Lung (tissue), 11 donors: ENCODE measurements at regions not wholly inside any gene's neighbourhood (a gene's known extent, or its start where the extent isn't known, plus 50 kb on each side); places are given as distances from the start of the nearest gene placed in this dataset.
"Not testable (repeated sequence)": the region's sequence is repeated elsewhere in the genome, so short reads cannot be mapped to it uniquely, and the experiment has no call there.

Experiments used
- ATAC-seq: fragments of 200-7000 bp; cut with Tn5 transposase; one replicate; pipeline ENCODE4 v1.9.1; 2020; ENCODE audit warnings: moderate number of reproducible peaks; ENCODE audit not compliant: insufficient read depth, low FRiP score
- DNase-seq, 3 donors: peaks; one replicate each; pipeline ENCODE4 v3.0.0-alpha.2; 2013 to 2017
- H3K27ac ChIP-seq, 2 donors: one replicate each; pipeline ENCODE4 v1.5.1; 2013; ENCODE audit warnings: mild to moderate bottlenecking in 2 of 2, moderate library complexity in 2 of 2, control low read depth in 1 of 2, inconsistent platforms in 1 of 2, low read depth in 1 of 2, low read length in 1 of 2
- H3K27me3 ChIP-seq, 3 donors: one replicate each; pipeline ENCODE4 v1.5.1; 2013; ENCODE audit warnings: low read length in 2 of 3; ENCODE audit not compliant: control insufficient read depth in 3 of 3, insufficient read depth in 3 of 3
- H3K36me3 ChIP-seq, 4 donors: one replicate each; pipeline ENCODE4 v1.5.1; 2013; ENCODE audit warnings: low read length in 4 of 4, mild to moderate bottlenecking in 1 of 4, moderate library complexity in 1 of 4; ENCODE audit not compliant: control insufficient read depth in 4 of 4, insufficient read depth in 4 of 4
- H3K4me1 ChIP-seq, 5 donors: one replicate each; pipeline ENCODE4 v1.5.1; 2013; ENCODE audit warnings: low read length in 5 of 5, mild to moderate bottlenecking in 2 of 5, moderate library complexity in 1 of 5; ENCODE audit not compliant: control insufficient read depth in 5 of 5, insufficient read depth in 5 of 5
- H3K4me3 ChIP-seq: one replicate; pipeline ENCODE4 v1.5.1; 2013; ENCODE audit warnings: mild to moderate bottlenecking, control low read depth, moderate library complexity
- H3K9ac ChIP-seq, 2 donors: one replicate each; pipeline ENCODE4 v1.5.1; 2013; ENCODE audit warnings: low read length in 2 of 2, control low read depth in 1 of 2; ENCODE audit not compliant: insufficient read depth in 1 of 2
- H3K9me3 ChIP-seq, 4 donors: one replicate each; pipeline ENCODE4 v1.5.1; 2013; ENCODE audit warnings: low read length in 3 of 4, mild to moderate bottlenecking in 1 of 4, moderate library complexity in 1 of 4; ENCODE audit not compliant: control insufficient read depth in 4 of 4, insufficient read depth in 3 of 4
- WGBS, 2 donors: extraction: QIAGEN DNeasy Blood & Tissue Kit; methylation state at CpG; one replicate each; pipeline ENCODE4 v1.1.7; 2013; 5-methylcytosine and 5-hydroxymethylcytosine counted together
- TF ChIP-seq, protein P1 (sequence below): IDR thresholded peaks from 2 replicates; pipeline ENCODE4 v1.5.1; 2012; ENCODE audit warnings: mild to moderate bottlenecking; ENCODE audit errors: control extremely low read depth, extremely low read depth
- donor health status: control.
- donor health status: control.
- donor health status: Bipolar disorder and iron deficiency.
- donor health status: healthy.
- donor health status: DM: yes; HTN: yes; CAD: no.

GRCh38 chr11:92087725-92088537 is 136.7 kb upstream of the FAT3 start:
- Histone ChIP-seq H3K4me3 (no peak overlapping the region), H3K36me3 (no peaks in the 10 kb centered on the region), H3K4me1 (peaks cover 0 to 8% (median 0%) of the 10 kb centered on the region in 5 donors), H3K9ac (no peak overlapping the region), H3K9me3 (peaks cover 0 to 3% (median 0%) of the 10 kb centered on the region in 4 donors), H3K27me3 (no peaks in the 10 kb centered on the region), H3K27ac (no peak overlapping the region)
- DNase-seq, result no peak
- TF ChIP-seq, protein P1, sequence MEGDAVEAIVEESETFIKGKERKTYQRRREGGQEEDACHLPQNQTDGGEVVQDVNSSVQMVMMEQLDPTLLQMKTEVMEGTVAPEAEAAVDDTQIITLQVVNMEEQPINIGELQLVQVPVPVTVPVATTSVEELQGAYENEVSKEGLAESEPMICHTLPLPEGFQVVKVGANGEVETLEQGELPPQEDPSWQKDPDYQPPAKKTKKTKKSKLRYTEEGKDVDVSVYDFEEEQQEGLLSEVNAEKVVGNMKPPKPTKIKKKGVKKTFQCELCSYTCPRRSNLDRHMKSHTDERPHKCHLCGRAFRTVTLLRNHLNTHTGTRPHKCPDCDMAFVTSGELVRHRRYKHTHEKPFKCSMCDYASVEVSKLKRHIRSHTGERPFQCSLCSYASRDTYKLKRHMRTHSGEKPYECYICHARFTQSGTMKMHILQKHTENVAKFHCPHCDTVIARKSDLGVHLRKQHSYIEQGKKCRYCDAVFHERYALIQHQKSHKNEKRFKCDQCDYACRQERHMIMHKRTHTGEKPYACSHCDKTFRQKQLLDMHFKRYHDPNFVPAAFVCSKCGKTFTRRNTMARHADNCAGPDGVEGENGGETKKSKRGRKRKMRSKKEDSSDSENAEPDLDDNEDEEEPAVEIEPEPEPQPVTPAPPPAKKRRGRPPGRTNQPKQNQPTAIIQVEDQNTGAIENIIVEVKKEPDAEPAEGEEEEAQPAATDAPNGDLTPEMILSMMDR, result no peak
- no peak for ATAC-seq
- 65 to 81% methylated on average over 5 of the region's 5 CpGs for WGBS, 2 donors

- 63 to 73% methylated on average over 3 of the region's 3 CpGs for WGBS, 2 donors
- H3K4me3 ChIP-seq, result no peak overlapping the region
- H3K9me3 ChIP-seq, result peaks cover 0 to 3% (median 0%) of the 10 kb centered on the region in 4 donors
- DNase-seq, result no peak
- H3K9ac ChIP-seq, result no peak overlapping the region
- H3K4me1 ChIP-seq, result peaks cover 0 to 2% (median 0%) of the 10 kb centered on the region in 5 donors
- no peaks in the 10 kb centered on the region for H3K36me3 ChIP-seq
- TF ChIP-seq, protein P1, result no peak
- no peak overlapping the region for H3K27ac ChIP-seq
- ATAC-seq, result no peak
- no peaks in the 10 kb centered on the region for H3K27me3 ChIP-seq
Measured at GRCh38 chr11:92083123-92083522, 141.5 kb upstream of the FAT3 start.

DNA sequence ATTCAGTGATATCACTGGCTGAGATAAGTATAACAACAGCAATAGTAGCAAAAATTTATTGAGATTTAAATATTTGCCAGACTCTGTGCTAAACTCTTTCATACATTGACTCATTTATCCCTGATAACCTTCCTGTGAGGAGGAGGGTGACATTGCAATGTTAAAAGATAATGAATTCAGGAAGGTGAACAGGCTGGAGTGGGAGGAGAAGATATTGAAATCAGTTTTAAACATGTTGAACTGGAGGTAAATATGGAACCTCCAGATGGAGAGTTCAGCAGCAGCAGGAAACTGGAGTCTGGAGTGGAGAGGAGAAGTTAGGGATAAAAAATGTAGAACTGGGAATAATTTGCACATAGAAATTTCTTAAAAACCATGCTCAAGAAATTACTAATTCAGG is 142.0 kb upstream of the FAT3 start:
- Histone ChIP-seq H3K9me3 (no peaks in the 10 kb centered on the region), H3K36me3 (no peaks in the 10 kb centered on the region), H3K4me1 (no peaks in the 10 kb centered on the region), H3K27ac (no peak overlapping the region), H3K9ac (no peak overlapping the region), H3K27me3 (no peaks in the 10 kb centered on the region), H3K4me3 (no peak overlapping the region)
- no peak for ATAC-seq
- TF ChIP-seq, protein P1, result no peak
- DNase-seq, result no peak

DNA sequence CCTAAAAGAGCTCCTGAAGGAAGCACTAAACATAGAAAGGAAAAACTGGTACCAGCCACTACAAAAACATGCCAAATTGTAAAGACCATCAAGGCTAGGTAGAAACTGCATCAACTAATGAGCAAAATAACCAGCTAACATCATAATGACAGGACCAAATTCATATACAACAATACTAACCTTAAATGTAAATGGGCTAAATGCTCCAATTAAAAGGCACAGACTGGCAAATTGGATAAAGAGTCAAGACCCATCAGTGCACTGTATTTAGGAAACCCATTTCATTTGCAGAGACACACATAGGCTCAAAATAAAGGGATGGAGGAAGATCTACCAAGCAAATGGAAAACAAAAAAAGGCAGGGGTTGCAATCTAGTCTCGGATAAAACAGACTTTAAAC is 150.1 kb upstream of the FAT3 start:
- not testable (repeated sequence) for H3K4me1 ChIP-seq, ATAC-seq, DNase-seq, H3K27ac ChIP-seq, H3K9me3 ChIP-seq, H3K27me3 ChIP-seq, H3K4me3 ChIP-seq, H3K9ac ChIP-seq, H3K36me3 ChIP-seq
- 91% methylated on average over 1 of the region's 1 CpG for WGBS, 2 donors
